ENCODE measurements at regions not wholly inside any gene's neighbourhood (a gene's known extent, or its start where the extent isn't known, plus 50 kb on each side); places are given as distances from the start of the nearest gene placed in this dataset.
"Not testable (repeated sequence)": the region's sequence is repeated elsewhere in the genome, so short reads cannot be mapped to it uniquely, and the experiment has no call there.

DNA sequence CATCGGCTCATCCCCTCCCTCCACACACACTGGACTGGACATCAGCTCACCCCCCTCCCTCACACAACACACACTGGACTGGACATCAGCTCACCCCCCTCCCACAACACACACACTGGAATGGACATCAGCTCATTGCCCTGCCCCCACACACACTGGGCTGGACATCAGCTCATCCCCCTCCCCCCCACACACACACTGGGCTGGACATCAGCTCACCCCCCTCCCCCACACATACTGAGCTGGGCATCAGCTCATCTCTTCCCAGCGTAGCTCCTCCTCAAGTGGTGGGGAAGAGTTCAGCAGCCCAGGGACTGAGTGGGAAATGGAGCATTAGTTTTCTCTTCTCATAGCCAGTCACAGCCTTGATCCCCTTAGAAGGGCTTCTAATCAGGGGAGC is 58.1 kb upstream of the WDR11 start:
- TF ChIP-seq, protein P1, sequence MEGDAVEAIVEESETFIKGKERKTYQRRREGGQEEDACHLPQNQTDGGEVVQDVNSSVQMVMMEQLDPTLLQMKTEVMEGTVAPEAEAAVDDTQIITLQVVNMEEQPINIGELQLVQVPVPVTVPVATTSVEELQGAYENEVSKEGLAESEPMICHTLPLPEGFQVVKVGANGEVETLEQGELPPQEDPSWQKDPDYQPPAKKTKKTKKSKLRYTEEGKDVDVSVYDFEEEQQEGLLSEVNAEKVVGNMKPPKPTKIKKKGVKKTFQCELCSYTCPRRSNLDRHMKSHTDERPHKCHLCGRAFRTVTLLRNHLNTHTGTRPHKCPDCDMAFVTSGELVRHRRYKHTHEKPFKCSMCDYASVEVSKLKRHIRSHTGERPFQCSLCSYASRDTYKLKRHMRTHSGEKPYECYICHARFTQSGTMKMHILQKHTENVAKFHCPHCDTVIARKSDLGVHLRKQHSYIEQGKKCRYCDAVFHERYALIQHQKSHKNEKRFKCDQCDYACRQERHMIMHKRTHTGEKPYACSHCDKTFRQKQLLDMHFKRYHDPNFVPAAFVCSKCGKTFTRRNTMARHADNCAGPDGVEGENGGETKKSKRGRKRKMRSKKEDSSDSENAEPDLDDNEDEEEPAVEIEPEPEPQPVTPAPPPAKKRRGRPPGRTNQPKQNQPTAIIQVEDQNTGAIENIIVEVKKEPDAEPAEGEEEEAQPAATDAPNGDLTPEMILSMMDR (IDR thresholded peaks at IDR 0.05), result no peak
- no peak for TF ChIP-seq ZFX (IDR thresholded peaks at IDR 0.05; ENCODE audit: borderline replicate concordance)
- H3K27ac ChIP-seq, result no peak overlapping the region

GRCh38 chr10:120794390-120794789 is 56.8 kb upstream of the WDR11 start:
- TF ChIP-seq, protein P1 (IDR thresholded peaks at IDR 0.05), result no peak
- no peak overlapping the region for H3K27ac ChIP-seq

GRCh38 chr10:120798276-120798675 is 52.9 kb upstream of the WDR11 start:
- H3K27ac ChIP-seq, result not testable (repeated sequence)

- H3K27ac ChIP-seq, result no peak overlapping the region
- TF ChIP-seq, protein P1 (IDR thresholded peaks at IDR 0.05), result no peak
- no peak for TF ChIP-seq ZFX (IDR thresholded peaks at IDR 0.05; ENCODE audit: borderline replicate concordance)
These were observed 51.3 kb upstream of the WDR11 start for GRCh38 chr10:120799849-120800248.

GRCh38 chr10:120800528-120801323 is 50.4 kb upstream of the WDR11 start:
- TF ChIP-seq ZFX (IDR thresholded peaks at IDR 0.05; ENCODE audit: borderline replicate concordance), result no peak
- TF ChIP-seq, protein P1 (IDR thresholded peaks at IDR 0.05), result no peak
- H3K27ac ChIP-seq, result no peak overlapping the region
